ENCODE measurements at regions not wholly inside any gene's neighbourhood (a gene's known extent, or its start where the extent isn't known, plus 50 kb on each side); places are given as distances from the start of the nearest gene placed in this dataset.

DNA sequence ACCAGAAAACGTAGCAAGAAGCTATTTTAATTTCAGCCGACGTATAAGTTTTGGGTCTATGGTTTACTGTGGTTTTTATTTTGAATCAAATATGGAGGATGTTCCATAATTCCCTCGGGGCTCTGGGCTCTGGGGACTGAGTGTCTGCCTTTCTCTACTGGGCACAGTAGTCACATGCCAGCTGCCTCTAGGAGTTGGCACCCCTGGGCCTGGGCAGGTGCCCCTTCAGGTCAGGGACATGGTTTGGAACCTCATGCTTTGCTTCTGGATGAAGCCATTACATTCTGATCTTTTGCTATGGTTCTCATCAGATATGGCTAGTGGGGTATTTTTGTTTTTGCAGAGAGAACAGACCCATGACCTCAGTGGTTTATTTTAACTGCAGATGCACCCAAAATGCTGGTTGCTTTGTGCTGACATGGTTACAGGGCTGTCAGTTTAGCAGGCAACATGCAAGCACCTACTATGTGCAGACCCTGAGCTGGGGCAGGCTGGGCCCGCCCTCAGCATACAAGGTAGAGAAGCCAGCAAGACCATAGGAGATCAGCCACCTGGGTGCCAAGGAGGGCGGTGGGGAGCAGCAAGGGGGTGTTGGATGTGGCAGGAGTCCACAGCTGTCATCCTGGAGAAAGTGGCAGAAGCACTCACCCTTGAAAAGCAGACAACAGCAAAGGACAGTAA lies 54.5 kb upstream of the PSD2 start:
- no peak for TF ChIP-seq CTCF (IDR thresholded peaks at IDR 0.05; ENCODE audit: insufficient read depth, low read depth, low read length)
- no peak for DNase-seq (ENCODE audit: low read depth)
- H3K4me3 ChIP-seq (ENCODE audit: low read depth, low read length): no peak overlapping the region

- no peak for TF ChIP-seq CTCF (IDR thresholded peaks at IDR 0.05; ENCODE audit: insufficient read depth, low read depth, low read length)
- no peak for DNase-seq (ENCODE audit: low read depth)
- H3K4me3 ChIP-seq (ENCODE audit: low read depth, low read length): no peak overlapping the region
These were observed 53.8 kb upstream of the PSD2 start for GRCh38 chr5:139741823-139742172.

DNA sequence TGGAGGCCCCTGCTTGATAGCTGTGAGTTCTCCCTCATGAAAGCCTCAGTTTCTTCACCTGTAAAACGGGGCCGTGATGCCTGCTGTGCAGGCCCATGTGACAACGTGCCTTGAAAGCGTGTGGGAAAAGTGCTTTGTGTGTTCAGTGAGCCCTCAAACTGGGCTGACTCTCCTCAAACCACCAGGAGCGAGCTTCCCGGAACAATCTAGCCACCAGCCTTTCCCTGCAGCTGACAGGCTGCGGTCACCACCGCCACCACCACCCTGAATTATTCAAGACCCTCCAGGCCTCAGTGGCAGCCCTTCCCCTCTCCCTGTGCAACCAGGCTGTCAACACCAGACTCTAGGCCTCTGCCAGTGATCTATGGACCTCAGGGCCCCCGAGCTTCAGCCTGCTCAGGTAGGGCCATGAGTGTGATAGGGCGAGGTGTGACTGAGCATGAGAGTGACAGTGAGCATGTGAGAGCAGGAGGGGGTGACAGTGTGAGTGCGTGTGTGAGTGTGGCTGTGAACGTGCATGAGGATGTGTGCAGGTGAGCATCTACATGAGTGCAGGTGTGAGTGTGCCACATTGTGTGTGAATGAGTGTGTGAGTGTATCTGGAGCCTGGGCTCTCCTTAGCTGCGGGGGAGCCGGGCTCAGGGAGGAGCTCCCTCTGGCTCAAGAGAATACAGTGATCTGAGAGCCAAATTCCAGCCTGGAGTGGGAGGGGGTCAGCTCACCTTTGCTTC lies 53.3 kb upstream of the PSD2 start:
- no peak for DNase-seq (ENCODE audit: low read depth)
- no peak overlapping the region for H3K4me3 ChIP-seq (ENCODE audit: low read depth, low read length)
- no peak for TF ChIP-seq CTCF (IDR thresholded peaks at IDR 0.05; ENCODE audit: insufficient read depth, low read depth, low read length)

DNA sequence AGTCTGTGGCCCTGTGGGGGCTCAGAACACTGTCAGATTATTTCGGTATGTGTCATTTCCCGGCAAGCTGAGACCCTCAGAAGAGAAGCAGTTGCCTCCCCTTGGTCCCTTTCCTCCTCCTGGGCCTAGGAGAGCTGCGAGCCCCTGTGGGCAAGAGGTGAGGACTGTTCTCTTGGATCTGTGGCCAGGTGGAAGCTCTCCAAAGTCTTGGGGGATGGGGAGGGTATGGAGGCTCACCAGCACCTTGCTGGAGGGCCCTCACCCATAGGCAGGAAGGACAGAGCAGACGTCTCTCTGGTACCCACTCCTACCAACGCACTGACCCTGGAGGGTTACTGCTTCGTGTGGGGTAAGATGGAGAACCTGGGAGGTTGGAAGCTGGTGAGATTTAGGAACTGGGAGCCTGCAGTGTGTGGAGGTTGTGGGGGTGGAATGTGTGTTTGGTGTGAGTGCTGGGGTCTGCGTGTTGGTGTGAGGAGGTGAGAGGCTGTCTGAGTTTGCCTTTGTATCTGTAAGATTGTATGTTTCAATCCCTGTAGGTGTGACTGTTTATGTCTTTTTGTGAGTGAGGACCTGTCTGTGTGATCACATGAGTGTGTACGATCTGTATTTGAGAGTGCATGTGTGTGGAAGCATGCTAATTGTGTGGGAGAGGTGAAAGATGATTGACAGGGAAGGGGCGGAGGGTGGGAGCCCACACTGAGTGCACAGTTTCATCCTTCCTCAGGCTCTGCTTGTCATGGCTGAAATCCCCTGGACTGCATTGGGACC lies 52.4 kb upstream of the PSD2 start:
- no peak overlapping the region for H3K4me3 ChIP-seq (ENCODE audit: low read depth, low read length)
- DNase-seq (ENCODE audit: low read depth): no peak
- no peak for TF ChIP-seq CTCF (IDR thresholded peaks at IDR 0.05; ENCODE audit: insufficient read depth, low read depth, low read length)

DNA sequence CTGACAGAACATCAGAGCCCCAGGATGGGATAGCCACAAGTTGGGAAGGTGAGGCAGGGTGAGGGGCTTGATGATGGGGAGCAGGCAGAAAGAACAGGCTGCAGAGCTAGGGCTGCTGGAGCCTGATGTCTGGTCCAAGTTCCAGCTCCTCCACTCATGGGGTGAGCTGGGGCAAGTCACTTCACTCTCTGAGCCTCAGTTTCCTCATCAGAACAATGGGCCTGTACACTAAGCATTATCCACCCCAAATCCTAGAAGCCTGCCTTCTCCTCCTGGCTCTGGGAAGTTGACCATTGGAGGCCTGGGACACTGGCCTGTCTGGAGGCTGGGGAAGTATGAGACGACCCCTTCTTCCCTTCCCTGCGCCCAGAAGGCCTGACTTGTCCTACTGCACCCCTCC lies 51.8 kb upstream of the PSD2 start:
- DNase-seq (ENCODE audit: low read depth): no peak
- TF ChIP-seq CTCF (IDR thresholded peaks at IDR 0.05; ENCODE audit: insufficient read depth, low read depth, low read length): no peak

GRCh38 chr5:139744471-139745131 lies 51.0 kb upstream of the PSD2 start:
- H3K4me3 ChIP-seq (ENCODE audit: low read depth, low read length): no peak overlapping the region
- TF ChIP-seq CTCF (IDR thresholded peaks at IDR 0.05; ENCODE audit: insufficient read depth, low read depth, low read length): no peak
- no peak for DNase-seq (ENCODE audit: low read depth)

More for the DNA sequence above, 51.8 kb upstream of the PSD2 start:
- H3K4me3 ChIP-seq (ENCODE audit: low read depth, low read length): no peak overlapping the region
